ENCODE measurements at regions not wholly inside any gene's neighbourhood (a gene's known extent, or its start where the extent isn't known, plus 50 kb on each side); places are given as distances from the start of the nearest gene placed in this dataset.

- no peak for TF ChIP-seq CTCF (IDR thresholded peaks at IDR 0.05; ENCODE audit: insufficient read depth, low read depth, low read length, missing control alignments)
- H3K4me3 ChIP-seq (ENCODE audit: low read length), result no peak overlapping the region
- no peak for DNase-seq (ENCODE audit: low read depth)
Measured at GRCh38 chr1:186518822-186519381, 58.0 kb upstream of the PDC start.

GRCh38 chr1:186518395-186518794, 57.5 kb upstream of the PDC start:
- TF ChIP-seq CTCF (IDR thresholded peaks at IDR 0.05; ENCODE audit: insufficient read depth, low read depth, low read length, missing control alignments), result no peak
- no peak overlapping the region for H3K4me3 ChIP-seq (ENCODE audit: low read length)
- no peak for DNase-seq (ENCODE audit: low read depth)

- no peak overlapping the region for H3K4me3 ChIP-seq (ENCODE audit: low read length)
- no peak for TF ChIP-seq CTCF (IDR thresholded peaks at IDR 0.05; ENCODE audit: insufficient read depth, low read depth, low read length, missing control alignments)
- DNase-seq (ENCODE audit: low read depth), result no peak
Measured at GRCh38 chr1:186514367-186514766, 53.5 kb upstream of the PDC start.

- no peak for DNase-seq (ENCODE audit: low read depth)
- TF ChIP-seq CTCF (IDR thresholded peaks at IDR 0.05; ENCODE audit: insufficient read depth, low read depth, low read length, missing control alignments), result no peak
- H3K4me3 ChIP-seq (ENCODE audit: low read length), result no peak overlapping the region
Measured at GRCh38 chr1:186513526-186513925, 52.6 kb upstream of the PDC start.

GRCh38 chr1:186512698-186513457, 52.0 kb upstream of the PDC start:
- no peak for DNase-seq (ENCODE audit: low read depth)
- no peak for TF ChIP-seq CTCF (IDR thresholded peaks at IDR 0.05; ENCODE audit: insufficient read depth, low read depth, low read length, missing control alignments)
- H3K4me3 ChIP-seq (ENCODE audit: low read length), result no peak overlapping the region

GRCh38 chr1:186511761-186512637, 51.1 kb upstream of the PDC start:
- DNase-seq (ENCODE audit: low read depth), result peak; percentile 83
- TF ChIP-seq CTCF (IDR thresholded peaks at IDR 0.05; ENCODE audit: insufficient read depth, low read depth, low read length, missing control alignments), result no peak
- no peak overlapping the region for H3K4me3 ChIP-seq (ENCODE audit: low read length)
